ENCODE measurements at regions not wholly inside any gene's neighbourhood (a gene's known extent, or its start where the extent isn't known, plus 50 kb on each side); places are given as distances from the start of the nearest gene placed in this dataset.

DNA sequence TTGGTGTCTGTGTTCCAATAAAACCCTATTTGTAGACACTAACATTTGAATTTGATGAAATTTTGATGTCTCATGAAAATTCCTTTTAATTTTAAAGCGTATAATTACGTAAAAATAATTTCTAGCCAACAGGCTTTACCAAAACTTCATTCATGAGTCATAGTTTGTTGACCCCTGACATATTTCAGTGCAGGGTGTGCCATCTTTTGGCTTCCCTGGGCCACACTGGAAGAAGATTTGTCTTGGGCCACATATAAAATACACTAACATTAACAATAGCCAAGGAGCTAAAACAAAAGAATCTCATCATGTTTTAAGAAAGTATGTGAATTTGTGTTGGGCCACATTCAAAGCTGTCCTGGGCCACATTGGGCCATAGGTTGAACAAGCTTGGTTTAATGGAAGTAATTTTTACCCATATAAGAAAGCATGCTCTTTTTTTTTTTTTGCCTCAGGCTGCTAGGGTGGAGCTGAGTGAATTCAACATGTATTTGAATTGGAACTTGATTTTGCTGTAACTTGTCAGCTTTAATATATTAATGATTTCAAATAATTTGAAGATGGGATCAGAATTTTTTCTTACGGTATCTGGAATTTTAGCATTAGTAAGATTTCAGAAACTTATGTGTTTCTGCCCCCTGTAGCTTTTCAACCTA, 267.7 kb upstream of the RGS18 start:
- no peaks in the 10 kb centered on the region for H3K27me3 ChIP-seq
- H3K4me1 ChIP-seq (ENCODE audit: control insufficient read depth in 1 of 2, insufficient read depth in 1 of 2, low read depth in 1 of 2, low read length in 1 of 2): no peaks in the 10 kb centered on the region
- H3K4me3 ChIP-seq (ENCODE audit: low read depth in 1 of 2, low read length in 1 of 2): no peak overlapping the region
- H3K27ac ChIP-seq: no peak overlapping the region
- H3K9me3 ChIP-seq: no peaks in the 10 kb centered on the region
- no peaks in the 10 kb centered on the region for H3K36me3 ChIP-seq
- TF ChIP-seq CTCF (IDR thresholded peaks at IDR 0.05): no peak

GRCh38 chr1:191892716-191893115, 265.5 kb upstream of the RGS18 start:
- no peak overlapping the region for H3K4me3 ChIP-seq (ENCODE audit: low read depth in 1 of 2, low read length in 1 of 2)
- no peak for TF ChIP-seq CTCF (IDR thresholded peaks at IDR 0.05)
- H3K36me3 ChIP-seq: no peaks in the 10 kb centered on the region
- no peaks in the 10 kb centered on the region for H3K9me3 ChIP-seq
- no peak overlapping the region for H3K27ac ChIP-seq
- no peaks in the 10 kb centered on the region for H3K4me1 ChIP-seq (ENCODE audit: control insufficient read depth in 1 of 2, insufficient read depth in 1 of 2, low read depth in 1 of 2, low read length in 1 of 2)
- H3K27me3 ChIP-seq: no peaks in the 10 kb centered on the region

DNA sequence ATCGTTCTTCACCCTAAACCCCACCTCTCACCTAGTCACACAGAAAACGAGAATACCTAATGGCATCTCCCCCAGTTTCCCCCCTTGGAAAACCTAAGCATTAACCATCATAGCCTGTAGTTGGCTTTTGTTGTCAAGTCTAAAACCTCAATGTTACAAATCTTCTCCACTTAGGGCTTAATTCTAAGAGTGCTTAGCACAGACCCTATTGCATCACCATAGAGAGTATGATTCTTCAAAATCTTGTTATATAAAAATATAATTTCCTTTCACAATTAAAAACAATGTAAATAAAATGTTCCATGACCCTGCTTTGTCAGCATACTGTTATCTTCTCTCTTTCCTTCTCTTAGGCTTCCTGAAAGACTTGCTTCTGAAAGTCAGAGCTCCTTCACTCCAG, 263.2 kb upstream of the RGS18 start:
- Histone ChIP-seq H3K4me1 (ENCODE audit: control insufficient read depth in 1 of 2, insufficient read depth in 1 of 2, low read depth in 1 of 2, low read length in 1 of 2) (no peaks in the 10 kb centered on the region), H3K4me3 (ENCODE audit: low read depth in 1 of 2, low read length in 1 of 2) (no peak overlapping the region), H3K27me3 (no peaks in the 10 kb centered on the region), H3K9me3 (no peaks in the 10 kb centered on the region), H3K36me3 (no peaks in the 10 kb centered on the region), H3K27ac (no peak overlapping the region)
- TF ChIP-seq CTCF (IDR thresholded peaks at IDR 0.05): no peak

DNA sequence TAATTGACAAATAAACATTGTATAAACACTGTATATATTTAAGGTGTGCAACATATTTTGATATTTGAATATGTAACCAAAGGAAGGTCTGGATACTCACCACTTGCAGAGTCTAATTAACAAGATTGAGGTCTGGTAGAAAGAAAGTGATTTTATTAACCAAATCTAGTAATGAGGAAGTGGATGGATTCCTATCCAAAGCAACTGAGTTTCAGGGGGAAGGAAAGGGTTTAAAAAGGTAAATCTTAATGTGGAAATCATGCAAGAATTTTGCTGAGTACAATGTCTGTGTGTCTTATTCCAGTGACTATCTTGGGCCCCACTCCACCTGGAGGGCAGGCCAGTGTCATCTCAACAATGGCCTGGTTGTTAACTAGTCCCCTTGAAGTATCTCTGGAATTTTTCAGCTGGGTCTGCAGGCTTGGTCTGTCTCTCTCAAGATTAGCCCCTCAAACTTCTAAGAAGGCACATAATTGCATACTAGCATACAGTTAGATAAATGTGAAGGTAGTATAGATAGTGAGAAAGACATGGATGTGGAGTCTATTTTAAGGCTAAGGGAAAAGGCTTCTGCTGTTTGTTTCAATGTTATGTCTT, 262.7 kb upstream of the RGS18 start:
- Histone ChIP-seq H3K27me3 (no peaks in the 10 kb centered on the region), H3K4me3 (ENCODE audit: low read depth in 1 of 2, low read length in 1 of 2) (no peak overlapping the region), H3K27ac (no peak overlapping the region), H3K36me3 (no peaks in the 10 kb centered on the region), H3K9me3 (no peaks in the 10 kb centered on the region), H3K4me1 (ENCODE audit: control insufficient read depth in 1 of 2, insufficient read depth in 1 of 2, low read depth in 1 of 2, low read length in 1 of 2) (no peaks in the 10 kb centered on the region)
- no peak for TF ChIP-seq CTCF (IDR thresholded peaks at IDR 0.05)

DNA sequence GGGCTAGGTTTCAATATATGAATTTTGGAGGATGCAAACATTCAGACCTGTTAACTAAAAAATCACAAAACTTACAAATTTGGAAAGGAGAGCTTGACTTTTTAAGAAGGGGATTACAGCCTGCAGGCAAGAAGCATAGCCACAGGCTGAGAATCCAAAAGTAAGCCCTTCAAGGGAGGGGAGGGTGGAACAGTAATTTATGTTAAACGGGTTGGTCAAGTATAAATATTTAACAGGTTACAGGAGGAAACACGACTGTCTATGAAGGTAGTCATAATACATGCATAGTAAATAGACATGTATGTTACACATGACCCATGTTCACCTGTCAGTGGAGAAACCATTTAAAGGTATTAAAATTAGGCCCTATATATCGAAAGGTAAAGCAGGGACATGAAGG, 261.1 kb upstream of the RGS18 start:
- no peaks in the 10 kb centered on the region for H3K36me3 ChIP-seq
- TF ChIP-seq CTCF (IDR thresholded peaks at IDR 0.05): no peak
- H3K4me1 ChIP-seq (ENCODE audit: control insufficient read depth in 1 of 2, insufficient read depth in 1 of 2, low read depth in 1 of 2, low read length in 1 of 2): no peaks in the 10 kb centered on the region
- H3K9me3 ChIP-seq: no peaks in the 10 kb centered on the region
- H3K4me3 ChIP-seq (ENCODE audit: low read depth in 1 of 2, low read length in 1 of 2): no peak overlapping the region
- no peak overlapping the region for H3K27ac ChIP-seq
- H3K27me3 ChIP-seq: no peaks in the 10 kb centered on the region

All from neutrophil (primary cell).